ENCODE measurements at regions not wholly inside any gene's neighbourhood (a gene's known extent, or its start where the extent isn't known, plus 50 kb on each side); places are given as distances from the start of the nearest gene placed in this dataset.
"Not testable (repeated sequence)": the region's sequence is repeated elsewhere in the genome, so short reads cannot be mapped to it uniquely, and the experiment has no call there.

- H3K9me3 ChIP-seq: no peaks in the 10 kb centered on the region
- no peak for TF ChIP-seq EP300 (IDR thresholded peaks at IDR 0.05)
- no peak for TF ChIP-seq POLR2AphosphoS5 (IDR thresholded peaks at IDR 0.05)
- TF ChIP-seq POLR2A (IDR thresholded peaks at IDR 0.05): no peak
- TF ChIP-seq CTCF (IDR thresholded peaks at IDR 0.05): no peak
- intact Hi-C loops (cut with DNase I; ENCODE audit: low total_unique reads): no loop called here
Measured at GRCh38 chr4:37747772-37748330, 61.7 kb upstream of the RELL1 start.

GRCh38 chr4:37746852-37747251 is 60.7 kb upstream of the RELL1 start:
- H3K9me3 ChIP-seq; H3K4me1 ChIP-seq; DNase-seq; intact Hi-C loops (cut with DNase I; ENCODE audit: low total_unique reads); H3K4me3 ChIP-seq; H3K27ac ChIP-seq; H3K27me3 ChIP-seq; H3K36me3 ChIP-seq: not testable (repeated sequence)
- 88 to 96% (median 90%) methylated on average over 5 of the region's 5 CpGs for WGBS, 5 donors

More at GRCh38 chr4:37747772-37748330, 61.7 kb upstream of the RELL1 start:
- Histone ChIP-seq H3K27me3 (no peaks in the 10 kb centered on the region), H3K36me3 (no peaks in the 10 kb centered on the region), H3K4me1 (no peaks in the 10 kb centered on the region), H3K4me3 (no peak overlapping the region), H3K27ac (no peak overlapping the region)
- DNase-seq: no peak
- WGBS, 5 donors: 64 to 71% (median 70%) methylated on average over 5 to 6 of the region's 6 CpGs

GRCh38 chr4:37745946-37746345 is 59.8 kb upstream of the RELL1 start:
- no peak for DNase-seq

GRCh38 chr4:37742149-37742548 is 56.0 kb upstream of the RELL1 start:
- no peaks in the 10 kb centered on the region for H3K27me3 ChIP-seq
- 47 to 95% (median 85%) methylated on average over 1 of the region's 1 CpG for WGBS, 5 donors
- intact Hi-C loops (cut with DNase I; ENCODE audit: low total_unique reads): no loop called here
- H3K27ac ChIP-seq: no peak overlapping the region
- H3K4me3 ChIP-seq: no peak overlapping the region
- no peaks in the 10 kb centered on the region for H3K36me3 ChIP-seq
- no peaks in the 10 kb centered on the region for H3K9me3 ChIP-seq
- TF ChIP-seq POLR2AphosphoS5 (IDR thresholded peaks at IDR 0.05): no peak
- TF ChIP-seq EP300 (IDR thresholded peaks at IDR 0.05): no peak
- no peak for TF ChIP-seq CTCF (IDR thresholded peaks at IDR 0.05)
- no peak for TF ChIP-seq POLR2A (IDR thresholded peaks at IDR 0.05)
- no peaks in the 10 kb centered on the region for H3K4me1 ChIP-seq
- DNase-seq: no peak

More at GRCh38 chr4:37745946-37746345, 59.8 kb upstream of the RELL1 start:
- no peaks in the 10 kb centered on the region for H3K9me3 ChIP-seq
- intact Hi-C loops (cut with DNase I; ENCODE audit: low total_unique reads): no loop called here
- TF ChIP-seq CTCF (IDR thresholded peaks at IDR 0.05) (no peak), POLR2AphosphoS5 (IDR thresholded peaks at IDR 0.05) (no peak), EP300 (IDR thresholded peaks at IDR 0.05) (no peak), POLR2A (IDR thresholded peaks at IDR 0.05) (no peak)
- H3K27me3 ChIP-seq: no peaks in the 10 kb centered on the region
- no peak overlapping the region for H3K27ac ChIP-seq
- no peaks in the 10 kb centered on the region for H3K4me1 ChIP-seq
- H3K36me3 ChIP-seq: no peaks in the 10 kb centered on the region
- H3K4me3 ChIP-seq: no peak overlapping the region

GRCh38 chr4:37741564-37741963 is 55.4 kb upstream of the RELL1 start:
- Histone ChIP-seq H3K36me3 (no peaks in the 10 kb centered on the region), H3K9me3 (no peaks in the 10 kb centered on the region), H3K27me3 (no peaks in the 10 kb centered on the region), H3K4me1 (no peaks in the 10 kb centered on the region), H3K27ac (no peak overlapping the region), H3K4me3 (no peak overlapping the region)
- TF ChIP-seq EP300 (IDR thresholded peaks at IDR 0.05): no peak
- TF ChIP-seq POLR2AphosphoS5 (IDR thresholded peaks at IDR 0.05): no peak
- no peak for TF ChIP-seq POLR2A (IDR thresholded peaks at IDR 0.05)
- TF ChIP-seq CTCF (IDR thresholded peaks at IDR 0.05): no peak
- 94 to 98% (median 96%) methylated on average over 4 of the region's 4 CpGs for WGBS, 5 donors
- DNase-seq: no peak
- intact Hi-C loops (cut with DNase I; ENCODE audit: low total_unique reads): no loop called here

Measured in stomach (tissue), 8 donors.